ENCODE measurements at regions not wholly inside any gene's neighbourhood (a gene's known extent, or its start where the extent isn't known, plus 50 kb on each side); places are given as distances from the start of the nearest gene placed in this dataset.

DNA sequence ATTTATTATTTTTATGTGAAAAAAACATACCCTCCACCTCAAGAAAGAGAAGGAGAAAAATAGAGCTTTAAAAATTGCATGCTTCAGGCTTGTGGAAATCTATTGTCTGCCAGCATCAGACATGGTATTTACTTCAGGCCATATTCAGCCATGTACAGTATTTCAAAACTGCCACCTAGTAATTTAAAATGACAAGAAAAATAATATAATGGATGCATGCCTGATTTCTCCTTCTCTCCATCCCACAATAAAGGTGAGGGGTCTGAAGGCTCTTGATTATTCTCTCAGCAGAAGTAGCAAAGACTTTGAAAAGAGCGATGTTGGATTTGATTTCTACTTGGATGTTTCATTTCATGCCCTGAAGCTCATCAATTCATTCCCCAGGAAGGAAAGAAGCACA lies 250.7 kb downstream of the TBC1D4 start:
- DNase-seq (ENCODE audit: low read depth), result no peak

DNA sequence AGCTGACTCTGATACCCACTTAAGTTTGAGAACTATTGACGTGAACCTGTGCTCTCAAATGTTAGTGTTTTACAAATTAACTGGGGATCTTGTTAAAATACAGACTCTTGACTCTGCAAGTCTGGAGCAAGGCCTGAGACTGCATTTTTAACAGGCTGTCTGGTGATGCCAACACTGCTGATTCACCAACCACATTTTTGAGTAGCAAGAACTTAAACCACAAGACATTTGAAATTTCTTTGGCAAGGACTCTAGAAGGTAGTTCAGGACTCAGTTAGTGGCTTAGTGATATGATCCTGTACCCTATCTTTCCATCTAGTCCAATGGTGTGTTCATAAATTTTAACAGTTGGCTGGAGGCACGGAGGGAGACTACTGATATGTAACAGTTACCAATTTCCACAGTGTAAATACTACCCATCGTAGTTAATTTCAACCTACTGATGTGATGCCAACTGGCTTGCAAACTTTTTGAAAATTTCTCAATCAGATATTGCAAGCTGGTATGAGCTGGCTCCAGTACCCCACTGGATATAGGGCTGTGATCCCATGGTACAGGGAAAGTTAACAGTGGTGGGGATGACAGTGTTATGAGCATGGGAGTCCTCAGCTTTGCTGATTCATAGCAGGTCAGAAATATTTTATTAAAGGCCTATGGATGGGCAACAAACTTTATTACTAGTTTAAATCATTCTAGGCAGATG lies 255.1 kb downstream of the TBC1D4 start:
- no peak for DNase-seq (ENCODE audit: low read depth)

DNA sequence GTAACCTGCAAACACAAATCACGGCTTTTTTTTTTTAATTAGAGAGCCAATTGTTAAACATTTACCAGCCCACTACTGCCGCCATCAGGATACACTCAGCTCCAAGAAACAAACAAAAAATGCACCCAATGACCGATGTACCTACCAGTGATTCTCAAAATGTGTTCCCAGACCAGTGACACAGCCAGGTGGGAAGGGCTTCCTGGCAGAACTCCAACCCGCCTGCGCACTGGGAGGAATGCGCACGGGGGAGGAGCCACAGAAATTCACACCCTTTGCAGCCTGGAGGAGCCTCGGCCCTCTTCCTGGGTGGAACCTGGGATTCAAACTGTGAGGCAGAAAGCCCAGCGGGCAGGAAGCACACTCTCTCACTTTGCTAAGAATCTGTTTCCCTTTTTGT lies 255.9 kb downstream of the TBC1D4 start:
- DNase-seq (ENCODE audit: low read depth), result no peak

DNA sequence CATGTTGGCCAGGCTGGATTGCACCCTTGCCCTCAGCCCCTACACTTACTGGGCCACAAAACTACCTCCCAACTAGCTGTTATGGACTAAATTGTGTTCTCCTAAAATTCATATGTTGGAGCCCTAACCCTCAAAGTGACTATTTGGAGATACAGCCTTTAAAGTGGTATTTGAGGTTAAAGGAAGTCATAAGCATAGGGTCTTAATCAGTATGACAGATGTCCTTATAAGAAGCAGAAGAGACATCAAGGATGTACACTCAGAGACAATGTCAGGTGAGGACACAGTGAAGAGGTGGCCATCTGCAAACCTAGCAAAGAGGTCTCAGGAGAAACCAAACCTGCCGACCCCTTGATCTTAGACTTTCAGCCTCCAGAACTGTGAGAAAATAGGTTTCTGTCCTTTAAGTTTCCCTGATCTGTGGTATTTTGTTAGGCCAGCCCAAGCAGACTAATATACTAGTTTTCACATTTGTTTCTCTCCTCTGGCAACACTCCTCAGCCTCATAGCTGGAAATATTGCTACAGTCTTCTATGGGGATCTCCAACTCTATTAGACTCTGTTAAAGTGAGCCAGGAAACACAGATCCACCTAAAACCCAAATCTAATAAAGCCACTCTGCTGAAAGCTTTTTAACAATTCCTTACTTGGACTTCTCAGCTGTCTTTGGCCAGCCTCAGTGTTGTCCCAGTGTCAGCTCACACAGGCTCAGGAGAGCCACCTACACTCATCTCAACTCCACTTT lies 256.5 kb downstream of the TBC1D4 start:
- DNase-seq (ENCODE audit: low read depth), result no peak

DNA sequence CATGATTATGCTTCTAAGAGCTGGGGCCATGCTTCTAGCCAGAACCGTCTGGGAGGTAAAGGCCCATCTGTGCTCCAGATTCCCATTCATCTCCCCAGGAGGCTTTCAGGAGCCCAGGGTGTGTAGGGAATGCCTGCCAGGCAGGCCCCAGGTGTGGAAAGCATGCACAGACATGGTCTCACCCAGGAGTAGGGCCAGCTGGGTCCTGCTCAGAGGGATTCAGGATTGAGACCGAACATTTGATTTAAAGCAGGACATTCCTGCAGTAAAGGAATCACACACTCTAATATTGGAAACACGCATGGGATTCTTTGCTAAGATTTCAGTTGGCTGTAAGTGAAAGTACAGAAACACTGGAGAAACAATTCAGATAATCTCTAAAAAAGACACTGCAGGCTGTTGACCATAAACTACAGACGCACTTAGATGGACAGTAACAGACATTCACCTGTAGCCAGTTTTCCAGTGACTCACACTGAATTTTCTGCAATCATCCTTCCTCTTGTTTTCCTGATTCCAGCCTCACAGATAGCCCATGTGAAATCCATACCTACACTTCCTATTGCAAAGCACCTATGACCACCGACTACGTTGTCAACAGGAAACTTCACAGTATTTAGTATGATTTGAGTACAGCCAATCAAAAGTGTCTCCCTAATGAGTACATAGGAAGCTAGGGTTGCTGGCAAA lies 257.8 kb downstream of the TBC1D4 start:
- no peak for DNase-seq (ENCODE audit: low read depth)

DNA sequence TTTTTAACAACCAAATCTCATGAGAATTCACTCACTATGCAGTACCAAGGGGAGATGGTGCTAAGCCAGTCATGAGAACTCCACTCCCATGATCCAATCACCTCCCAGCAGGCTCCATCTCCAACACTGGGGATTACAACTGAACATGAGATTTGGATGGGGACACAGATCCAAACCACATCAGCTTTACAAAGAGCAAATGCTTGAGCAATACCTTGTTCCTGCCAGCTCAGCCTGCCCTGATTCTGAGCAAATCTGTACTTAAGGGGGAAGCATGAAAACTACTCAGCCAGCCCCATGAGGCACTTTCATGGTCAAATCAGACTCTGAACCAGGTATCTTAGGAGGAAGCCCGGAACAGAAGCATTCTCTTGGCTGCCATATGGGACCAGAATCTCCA lies 259.9 kb downstream of the TBC1D4 start:
- no peak for DNase-seq (ENCODE audit: low read depth)

DNA sequence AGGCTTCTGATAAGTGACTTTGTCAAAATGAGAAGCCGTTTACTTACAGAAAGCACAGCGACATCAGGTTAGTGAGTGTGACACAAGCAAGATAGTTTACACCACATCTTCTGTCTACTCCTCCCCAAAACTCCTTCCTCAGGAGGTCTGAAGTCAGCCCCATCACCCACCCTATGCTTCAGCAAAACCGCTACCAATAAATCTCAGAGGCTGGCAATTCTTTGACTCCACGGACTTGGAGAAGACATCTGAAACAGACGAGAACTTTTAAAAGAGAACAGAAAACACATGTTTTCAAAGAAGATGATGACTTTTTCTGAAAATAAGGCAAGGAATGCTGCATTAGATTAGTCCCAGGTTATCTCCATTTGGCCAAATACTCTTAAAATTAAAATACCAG lies 261.1 kb downstream of the TBC1D4 start:
- DNase-seq (ENCODE audit: low read depth), result no peak

DNA sequence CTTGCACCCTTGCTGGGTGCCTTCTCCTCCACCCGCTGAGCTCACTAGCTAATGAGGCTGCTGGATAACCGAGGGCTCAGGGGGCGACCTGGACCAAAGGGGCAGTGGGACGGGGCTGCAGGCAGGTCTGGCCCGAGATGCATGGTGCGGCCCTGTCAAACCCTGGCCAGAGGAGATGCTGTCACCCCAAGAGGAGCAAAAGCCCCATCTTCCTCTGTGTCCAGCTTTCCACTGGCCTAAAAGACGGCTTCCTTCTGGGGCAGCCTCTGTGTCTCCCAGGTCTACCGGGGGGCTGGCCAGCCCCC lies 261.8 kb downstream of the TBC1D4 start:
- no peak for DNase-seq (ENCODE audit: low read depth)

DNA sequence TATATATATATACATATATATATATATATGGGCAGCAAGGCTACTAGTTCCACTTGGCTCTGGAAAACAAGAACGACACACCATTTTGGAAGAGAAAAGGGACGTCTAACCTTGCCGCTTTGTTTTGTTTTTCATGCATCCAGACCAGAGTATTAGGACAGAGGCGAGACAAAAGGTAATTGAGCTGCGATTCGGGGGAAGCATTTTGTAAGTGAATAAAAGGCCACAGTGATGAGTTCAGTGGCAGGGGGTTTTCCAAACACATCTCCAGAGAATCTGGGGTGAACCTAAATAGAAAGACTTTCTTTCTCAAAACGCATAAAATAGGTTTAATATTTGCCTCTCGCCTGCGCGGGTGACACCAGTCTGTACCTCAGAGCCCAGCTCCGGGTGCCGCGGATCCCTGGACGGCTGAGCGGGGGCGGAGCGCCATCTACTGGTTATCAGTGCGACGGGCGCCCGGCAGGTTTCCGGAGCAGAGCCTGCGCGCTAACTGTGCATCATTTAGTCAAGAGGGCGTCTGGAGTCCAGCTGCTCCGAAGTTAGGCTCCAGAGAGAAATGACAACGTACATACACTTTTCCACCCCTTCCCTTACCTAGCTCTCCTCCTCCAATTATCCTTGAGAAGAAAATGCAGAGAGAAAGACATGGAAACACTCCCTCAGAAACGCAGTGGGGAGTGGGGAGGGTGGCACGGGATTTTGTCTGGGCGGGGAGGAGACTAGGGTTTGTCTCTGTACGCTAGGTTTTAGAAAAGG lies 262.3 kb downstream of the TBC1D4 start:
- DNase-seq (ENCODE audit: low read depth), result peak; percentile 67

DNA sequence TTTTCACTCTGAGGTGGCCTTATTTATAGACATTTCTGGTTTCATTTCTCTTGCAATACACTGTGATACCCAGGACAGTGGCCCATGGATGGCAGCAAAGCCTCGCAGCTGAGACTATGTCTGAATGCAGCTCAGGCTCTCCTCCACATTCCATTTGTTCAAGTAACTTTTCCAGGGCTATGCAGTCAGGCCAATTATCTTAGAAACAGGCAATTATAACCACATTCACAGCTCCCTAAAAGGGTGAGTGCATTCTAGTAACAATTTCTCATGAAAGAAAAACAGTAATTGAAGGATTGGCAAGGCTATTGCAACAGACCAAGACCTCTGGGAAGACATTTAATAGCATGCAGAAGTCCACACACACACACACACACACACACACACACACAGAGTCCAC lies 264.0 kb downstream of the TBC1D4 start:
- DNase-seq (ENCODE audit: low read depth), result no peak

DNA sequence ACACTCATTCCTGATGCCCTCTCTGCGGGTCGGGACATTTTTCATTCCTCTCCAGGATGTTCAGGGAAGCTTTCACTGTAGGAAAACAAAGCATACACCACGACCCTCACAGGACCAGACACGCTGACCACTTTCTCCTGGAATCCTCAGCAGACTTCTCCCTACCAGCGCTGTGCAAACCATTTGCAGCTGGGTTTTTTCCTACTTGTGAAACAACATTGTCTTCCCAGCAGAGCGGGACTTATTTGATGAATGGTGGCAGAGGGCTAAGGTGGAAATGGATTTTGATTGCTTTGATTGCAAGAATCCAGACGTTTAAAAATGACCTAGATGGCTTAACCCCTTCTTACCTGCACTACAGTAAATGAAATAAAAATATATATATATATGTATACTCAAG lies 265.9 kb downstream of the TBC1D4 start:
- DNase-seq (ENCODE audit: low read depth), result no peak

DNA sequence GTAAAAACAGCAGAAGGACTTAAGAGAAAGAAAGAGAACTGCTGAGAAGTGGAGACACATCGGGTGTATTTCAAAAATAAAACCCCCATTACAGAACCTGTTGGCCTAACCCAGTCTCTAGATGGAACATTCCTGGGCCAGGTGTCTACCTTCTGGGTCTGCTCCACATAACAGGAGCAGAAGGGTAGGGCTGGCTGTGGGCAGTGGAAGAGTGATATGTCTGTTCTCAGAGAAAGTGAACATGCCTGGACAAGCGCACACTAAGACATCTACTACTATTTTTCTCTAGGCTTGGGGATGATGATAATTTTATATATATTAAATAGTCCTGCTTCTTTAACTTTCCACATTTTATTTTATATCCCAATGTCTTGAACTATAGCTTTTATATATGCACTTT lies 267.1 kb downstream of the TBC1D4 start:
- DNase-seq (ENCODE audit: low read depth), result no peak

DNA sequence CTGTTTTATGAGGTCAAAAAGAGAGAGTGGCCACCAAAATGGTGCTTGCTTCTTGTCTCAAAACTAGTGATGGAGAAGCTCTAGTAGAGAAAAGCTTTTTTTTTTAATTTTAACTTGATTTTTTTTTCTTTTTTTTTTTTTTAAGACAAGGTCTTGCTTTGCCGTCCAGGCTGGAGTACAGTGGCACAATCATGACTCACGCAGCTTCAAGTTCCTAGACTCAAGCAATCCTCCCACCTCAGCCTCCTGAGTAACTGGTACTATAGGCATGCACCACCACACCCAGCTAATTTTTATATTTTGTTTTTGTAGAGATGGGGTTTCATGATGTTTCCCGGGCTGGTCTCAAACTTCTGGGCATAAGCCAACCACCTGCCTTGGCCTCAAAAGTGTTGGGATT lies 279.0 kb downstream of the TBC1D4 start:
- no peak for DNase-seq (ENCODE audit: low read depth)

DNA sequence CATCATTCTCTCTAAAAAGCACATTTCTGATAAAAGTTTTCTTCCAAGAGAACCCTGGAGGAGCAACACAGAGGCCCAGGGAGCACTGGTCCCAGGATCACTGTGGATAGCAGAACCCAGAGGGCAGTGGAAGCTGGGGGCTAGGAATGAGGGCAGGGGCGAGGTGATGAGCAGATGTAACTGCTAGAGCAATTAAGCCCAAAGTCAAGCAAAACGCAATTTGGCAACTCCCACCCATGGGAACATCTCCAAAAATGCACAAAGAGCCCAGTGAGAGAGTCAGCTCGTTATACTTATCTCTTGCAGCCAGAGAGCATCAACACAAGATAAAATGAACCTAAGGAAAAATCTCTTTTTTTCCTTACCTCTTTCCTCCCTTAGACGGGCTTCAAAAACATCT lies 284.2 kb downstream of the TBC1D4 start:
- DNase-seq (ENCODE audit: low read depth), result no peak

DNA sequence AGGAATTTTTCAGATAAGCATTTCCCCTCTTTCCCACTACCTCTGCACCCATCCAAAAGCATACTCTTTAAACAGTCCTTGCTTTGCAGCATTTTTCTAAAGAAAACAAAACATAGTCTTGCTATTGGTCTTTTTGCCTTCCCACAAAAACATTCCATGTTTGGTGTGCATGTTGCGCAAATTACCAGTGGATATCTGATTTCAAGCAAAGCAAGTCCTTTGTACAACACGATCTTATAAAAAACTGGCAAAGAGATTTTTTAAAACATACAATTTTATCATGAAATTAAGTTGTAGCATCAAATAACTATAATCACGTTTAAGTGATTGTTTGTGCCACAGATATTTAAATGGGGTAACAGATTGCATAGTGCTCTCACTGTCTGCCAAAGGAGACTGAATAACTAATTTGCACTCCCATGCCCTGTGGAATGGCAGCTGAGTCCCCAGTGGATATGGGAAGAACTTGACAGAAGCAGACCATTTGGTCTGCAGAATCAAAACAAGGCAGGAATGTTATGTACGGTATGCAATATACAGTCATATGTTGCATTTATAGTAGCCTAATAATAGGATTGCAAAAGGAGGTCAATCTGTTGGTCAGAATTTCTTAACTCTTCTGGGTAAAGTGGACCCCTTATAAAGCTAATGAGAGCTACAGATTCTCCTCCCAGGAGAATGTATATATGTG lies 285.7 kb downstream of the TBC1D4 start:
- DNase-seq (ENCODE audit: low read depth), result no peak

DNA sequence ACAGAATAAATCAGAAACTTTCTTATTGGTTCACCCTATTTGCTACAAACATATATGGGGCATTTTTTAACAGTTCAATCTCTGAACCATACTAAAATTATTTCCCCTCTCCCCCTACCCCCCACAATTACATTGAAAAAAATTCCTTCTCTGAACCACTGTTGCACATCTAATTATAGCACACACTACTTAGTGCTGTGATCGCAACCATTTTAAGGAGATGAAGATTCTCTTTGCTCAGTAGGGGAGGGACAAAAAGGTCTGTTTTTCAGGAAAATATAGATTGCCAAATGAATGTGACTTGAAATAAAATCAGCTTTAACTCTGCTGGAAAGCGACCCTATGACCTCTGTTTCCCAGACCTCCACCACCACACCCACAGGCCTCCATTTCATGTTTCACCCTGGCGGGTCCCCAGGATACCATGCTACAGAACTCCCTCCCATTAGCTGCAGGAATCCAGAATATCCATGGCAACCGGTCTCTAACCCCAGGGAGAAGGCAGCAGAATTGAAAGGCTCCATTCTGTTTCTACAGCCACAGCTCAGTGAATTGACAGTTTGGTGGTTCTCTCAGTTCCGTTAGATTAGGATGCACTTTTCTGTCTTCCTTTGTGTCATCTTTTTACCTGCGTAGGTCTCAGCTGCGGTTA lies 286.3 kb downstream of the TBC1D4 start:
- no peak for DNase-seq (ENCODE audit: low read depth)

DNA sequence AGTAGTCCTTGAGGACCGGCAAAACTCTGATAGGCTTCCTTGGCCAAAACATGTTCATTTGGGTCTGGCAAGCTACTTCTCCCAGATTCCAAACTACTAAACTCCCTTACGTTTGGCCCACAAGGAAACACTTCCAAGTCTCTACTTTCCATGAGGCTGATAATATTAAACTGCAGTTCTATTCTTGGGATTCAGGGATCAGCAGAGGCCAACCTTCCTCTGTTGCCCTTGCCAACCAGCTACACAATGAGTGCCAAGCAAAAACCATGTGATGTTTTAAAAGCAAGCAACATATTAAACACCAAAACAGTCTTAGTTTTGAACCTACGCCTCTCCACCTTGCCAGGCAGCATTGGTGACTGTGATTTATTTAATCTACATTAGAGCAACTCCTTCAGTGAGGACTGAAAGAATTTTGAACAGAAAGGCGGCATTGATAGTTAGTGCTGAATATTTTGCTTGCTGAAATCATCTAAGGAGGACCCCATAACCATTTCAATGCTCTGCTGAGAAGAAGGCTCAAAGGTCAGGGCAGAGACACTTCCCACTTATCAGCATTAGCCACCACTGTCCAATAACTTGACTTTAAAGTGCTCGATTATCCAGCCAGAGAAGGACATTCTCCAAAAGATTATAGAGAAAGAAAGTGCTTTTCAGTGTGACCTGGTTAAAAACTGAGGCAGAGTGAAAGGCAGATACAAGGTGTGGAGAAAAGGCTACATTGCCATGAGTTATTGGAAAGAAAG lies 287.1 kb downstream of the TBC1D4 start:
- DNase-seq (ENCODE audit: low read depth), result no peak

DNA sequence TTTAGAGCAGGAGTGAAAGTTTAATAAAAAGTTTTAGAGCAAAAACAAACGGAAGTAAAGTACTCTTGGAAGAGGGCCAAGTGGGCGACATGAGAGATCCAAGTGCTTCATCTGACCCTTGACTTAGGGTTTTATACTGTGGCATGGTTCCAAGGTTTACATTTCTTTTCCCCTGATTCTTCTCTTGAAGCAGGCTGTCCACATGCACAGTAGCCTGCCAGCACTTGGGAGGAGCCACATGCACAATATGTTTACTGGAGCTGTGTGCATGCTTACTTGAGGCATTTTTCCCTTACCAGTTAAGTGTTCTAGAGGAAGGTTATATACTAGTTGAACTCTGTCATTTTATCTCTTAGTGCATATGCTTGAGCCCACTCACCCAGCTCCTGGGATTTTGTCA lies 295.6 kb downstream of the TBC1D4 start:
- no peak for DNase-seq (ENCODE audit: low read depth)

DNA sequence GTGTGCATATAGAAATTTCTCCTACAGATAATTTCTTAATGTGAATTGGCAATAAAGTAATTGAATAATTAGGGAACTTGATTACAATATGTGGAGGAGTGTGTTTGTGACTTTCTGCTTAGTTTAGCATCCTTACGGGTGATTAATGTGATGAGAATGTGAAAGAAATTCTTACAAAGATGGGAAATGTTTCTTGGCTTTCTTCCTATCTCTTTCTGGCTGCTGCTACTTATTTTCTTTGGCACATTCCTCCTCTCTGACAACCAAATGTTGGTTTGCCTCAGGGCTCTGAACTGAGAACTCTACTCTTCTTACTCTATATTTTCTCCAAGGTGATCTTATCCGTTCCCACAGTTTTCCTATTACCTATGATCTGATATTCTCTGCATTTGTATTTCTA lies 300.1 kb downstream of the TBC1D4 start:
- DNase-seq (ENCODE audit: low read depth), result no peak

DNA sequence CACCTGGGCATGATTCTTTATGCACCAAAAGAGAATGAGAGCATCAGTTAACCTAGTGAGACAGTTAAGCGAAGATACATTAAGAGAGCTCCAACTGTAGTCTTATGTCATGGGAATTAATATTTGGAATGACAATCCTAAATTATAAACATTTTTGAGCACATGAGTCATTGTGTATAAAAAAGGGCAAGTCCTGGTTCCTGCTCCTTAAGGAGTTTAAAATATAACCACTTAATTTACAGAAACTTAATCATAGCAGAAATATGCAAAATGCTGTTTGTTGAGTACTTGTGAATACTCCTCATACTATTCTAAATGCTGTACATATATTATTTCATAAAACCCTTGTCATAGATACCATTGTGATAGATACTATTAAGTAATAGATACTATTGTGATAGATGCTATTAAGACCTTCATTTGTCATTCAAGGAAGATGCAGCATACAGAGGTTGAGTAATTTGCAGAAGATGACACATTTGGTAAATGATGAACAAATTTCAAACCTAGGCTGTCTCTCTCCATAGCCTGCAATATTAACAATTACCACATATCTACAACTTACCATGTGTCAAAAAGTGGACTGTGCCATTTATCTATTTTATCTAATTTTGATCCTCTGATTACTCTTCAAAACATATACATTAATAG lies 301.0 kb downstream of the TBC1D4 start:
- no peak for DNase-seq (ENCODE audit: low read depth)
